ENCODE measurements at regions not wholly inside any gene's neighbourhood (a gene's known extent, or its start where the extent isn't known, plus 50 kb on each side); places are given as distances from the start of the nearest gene placed in this dataset.

- Mint-ChIP-seq H3K36me3 (ENCODE audit: low read depth) (no peaks in the 10 kb centered on the region), H3K27ac (no peak overlapping the region), H3K4me1 (no peaks in the 10 kb centered on the region), H3K4me3 (no peak overlapping the region), H3K9me3 (peaks cover 24% of the 10 kb centered on the region), H3K27me3 (ENCODE audit: insufficient read depth) (no peaks in the 10 kb centered on the region)
- no peak for TF ChIP-seq CTCF (conservative IDR thresholded peaks at IDR 0.05)
- Histone ChIP-seq H3K27ac (ENCODE audit: low read depth, low read length) (no peak overlapping the region), H3K4me3 (ENCODE audit: low read length) (no peak overlapping the region), H3K27me3 (ENCODE audit: control insufficient read depth, insufficient read depth, low read length, poor library complexity, severe bottlenecking) (no peaks in the 10 kb centered on the region), H3K9me3 (ENCODE audit: control insufficient read depth, low read length) (peaks cover 14% of the 10 kb centered on the region), H3K9ac (ENCODE audit: extremely low read depth, low read length, poor library complexity, severe bottlenecking) (no peak overlapping the region), H3K4me1 (ENCODE audit: control insufficient read depth, insufficient read depth, low read length) (no peaks in the 10 kb centered on the region), H3K36me3 (ENCODE audit: control insufficient read depth, insufficient read depth, low read length) (no peaks in the 10 kb centered on the region)
- DNase-seq = no peak
- WGBS, 2 experiments (ENCODE audit: insufficient coverage in 1 of 2, insufficient read length in 1 of 2) = 86 to 100% methylated on average over 1 of the region's 1 CpG
Measured at GRCh38 chr4:43435291-43435690, 542.8 kb downstream of the GRXCR1 start.

GRCh38 chr4:43452948-43453347 lies 560.4 kb downstream of the GRXCR1 start:
- no peaks in the 10 kb centered on the region for H3K36me3 ChIP-seq (ENCODE audit: control insufficient read depth, insufficient read depth, low read length)
- Mint-ChIP-seq H3K9me3 (peaks cover 7% of the 10 kb centered on the region), H3K4me3 (no peak overlapping the region), H3K4me1 (no peaks in the 10 kb centered on the region), H3K27ac (no peak overlapping the region), H3K36me3 (ENCODE audit: low read depth) (no peaks in the 10 kb centered on the region), H3K27me3 (ENCODE audit: insufficient read depth) (no peaks in the 10 kb centered on the region)
- no peaks in the 10 kb centered on the region for H3K4me1 ChIP-seq (ENCODE audit: control insufficient read depth, insufficient read depth, low read length)
- no peak for TF ChIP-seq CTCF (conservative IDR thresholded peaks at IDR 0.05)
- no peak overlapping the region for H3K4me3 ChIP-seq (ENCODE audit: low read length)
- H3K27ac ChIP-seq (ENCODE audit: low read depth, low read length) = no peak overlapping the region
- no peak for DNase-seq
- H3K9me3 ChIP-seq (ENCODE audit: control insufficient read depth, low read length) = peaks cover 5% of the 10 kb centered on the region
- no peak overlapping the region for H3K9ac ChIP-seq (ENCODE audit: extremely low read depth, low read length, poor library complexity, severe bottlenecking)
- no peaks in the 10 kb centered on the region for H3K27me3 ChIP-seq (ENCODE audit: control insufficient read depth, insufficient read depth, low read length, poor library complexity, severe bottlenecking)

GRCh38 chr4:43456383-43456782 lies 563.9 kb downstream of the GRXCR1 start:
- H3K9me3 Mint-ChIP-seq = peaks cover 5% of the 10 kb centered on the region
- Histone ChIP-seq H3K36me3 (ENCODE audit: control insufficient read depth, insufficient read depth, low read length) (no peaks in the 10 kb centered on the region), H3K9me3 (ENCODE audit: control insufficient read depth, low read length) (peaks cover 5% of the 10 kb centered on the region), H3K9ac (ENCODE audit: extremely low read depth, low read length, poor library complexity, severe bottlenecking) (no peak overlapping the region), H3K27ac (ENCODE audit: low read depth, low read length) (no peak overlapping the region), H3K4me1 (ENCODE audit: control insufficient read depth, insufficient read depth, low read length) (no peaks in the 10 kb centered on the region), H3K27me3 (ENCODE audit: control insufficient read depth, insufficient read depth, low read length, poor library complexity, severe bottlenecking) (no peaks in the 10 kb centered on the region), H3K4me3 (ENCODE audit: low read length) (no peak overlapping the region)
- no peaks in the 10 kb centered on the region for H3K36me3 Mint-ChIP-seq (ENCODE audit: low read depth)
- no peak overlapping the region for H3K27ac Mint-ChIP-seq
- H3K4me3 Mint-ChIP-seq = no peak overlapping the region
- no peak for DNase-seq
- H3K4me1 Mint-ChIP-seq = no peaks in the 10 kb centered on the region
- TF ChIP-seq CTCF (conservative IDR thresholded peaks at IDR 0.05) = no peak
- no peaks in the 10 kb centered on the region for H3K27me3 Mint-ChIP-seq (ENCODE audit: insufficient read depth)
- 96 to 100% methylated on average over 1 to 2 of the region's 2 CpGs for WGBS, 2 experiments (ENCODE audit: insufficient coverage in 1 of 2, insufficient read length in 1 of 2)

Data from endodermal cell (in vitro differentiated cells).